ENCODE measurements at regions not wholly inside any gene's neighbourhood (a gene's known extent, or its start where the extent isn't known, plus 50 kb on each side); places are given as distances from the start of the nearest gene placed in this dataset.

GRCh38 chr5:103487822-103488493, 74.6 kb downstream of the NUDT12 start:
- Mint-ChIP-seq H3K4me3 (no peak overlapping the region), H3K27ac (no peak overlapping the region), H3K36me3 (no peaks in the 10 kb centered on the region), H3K27me3 (peaks cover 6% of the 10 kb centered on the region), H3K9me3 (no peaks in the 10 kb centered on the region), H3K4me1 (ENCODE audit: unreplicated experiment) (peaks cover 10% of the 10 kb centered on the region)
- no peak for TF ChIP-seq CTCF (conservative IDR thresholded peaks at IDR 0.05)
- DNase-seq (ENCODE audit: extremely low spot score, unreplicated experiment): no peak

- H3K27me3 Mint-ChIP-seq: peaks cover 6% of the 10 kb centered on the region
- peak; percentile 35 for TF ChIP-seq CTCF (conservative IDR thresholded peaks at IDR 0.05)
- H3K36me3 Mint-ChIP-seq: no peaks in the 10 kb centered on the region
- DNase-seq (ENCODE audit: extremely low spot score, unreplicated experiment): no peak
- H3K27ac Mint-ChIP-seq: no peak overlapping the region
- no peaks in the 10 kb centered on the region for H3K9me3 Mint-ChIP-seq
- no peak overlapping the region for H3K4me3 Mint-ChIP-seq
- peaks cover 10% of the 10 kb centered on the region for H3K4me1 Mint-ChIP-seq (ENCODE audit: unreplicated experiment)
These were observed 75.4 kb downstream of the NUDT12 start for GRCh38 chr5:103487218-103487617.

DNA sequence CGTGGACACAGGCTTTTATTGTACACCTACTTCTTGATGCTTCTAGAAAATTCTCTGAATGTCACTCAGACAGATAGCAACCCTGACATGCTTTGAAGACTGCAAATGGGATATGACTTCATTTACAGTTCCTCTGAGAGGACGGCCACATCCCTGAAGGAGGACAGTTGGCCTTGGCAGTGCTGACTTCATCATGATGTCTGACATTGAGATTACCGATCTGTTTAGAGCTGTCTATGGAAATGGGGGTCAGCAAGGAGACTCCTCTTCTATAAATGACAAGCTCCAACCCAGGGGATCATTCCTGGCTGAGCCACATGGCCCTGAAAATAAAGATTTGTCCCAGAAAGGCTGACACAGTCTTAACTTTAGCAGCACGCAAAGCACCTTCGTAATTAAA, 75.8 kb downstream of the NUDT12 start:
- Mint-ChIP-seq H3K36me3 (no peaks in the 10 kb centered on the region), H3K27me3 (peaks cover 6% of the 10 kb centered on the region), H3K9me3 (no peaks in the 10 kb centered on the region), H3K27ac (no peak overlapping the region), H3K4me3 (no peak overlapping the region), H3K4me1 (ENCODE audit: unreplicated experiment) (peaks cover 10% of the 10 kb centered on the region)
- no peak for DNase-seq (ENCODE audit: extremely low spot score, unreplicated experiment)
- TF ChIP-seq CTCF (conservative IDR thresholded peaks at IDR 0.05): no peak

DNA sequence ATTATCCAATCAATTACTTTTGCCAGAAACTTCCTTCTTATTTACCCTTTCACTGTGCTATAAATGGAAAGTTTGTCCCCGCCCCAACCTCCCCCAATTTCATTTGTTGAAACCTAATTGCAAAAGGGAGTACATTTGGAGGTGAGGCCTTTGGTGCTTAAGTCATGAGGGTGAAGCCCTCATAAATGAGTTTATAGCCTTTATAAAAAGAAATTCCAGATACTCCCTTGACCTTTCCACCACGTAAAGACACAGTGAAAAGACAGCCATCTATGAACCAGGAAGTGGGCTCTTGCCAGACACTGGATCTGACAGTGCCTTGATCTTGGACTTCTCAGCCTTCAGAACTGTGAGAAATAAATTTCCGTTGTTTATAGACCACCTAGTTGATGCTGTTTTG, 82.3 kb downstream of the NUDT12 start:
- peaks cover 9% of the 10 kb centered on the region for H3K4me1 Mint-ChIP-seq (ENCODE audit: unreplicated experiment)
- DNase-seq (ENCODE audit: extremely low spot score, unreplicated experiment): no peak
- peaks cover 7% of the 10 kb centered on the region for H3K27me3 Mint-ChIP-seq
- no peak overlapping the region for H3K27ac Mint-ChIP-seq
- H3K9me3 Mint-ChIP-seq: peaks cover 7% of the 10 kb centered on the region
- H3K36me3 Mint-ChIP-seq: no peaks in the 10 kb centered on the region
- H3K4me3 Mint-ChIP-seq: no peak overlapping the region
- no peak for TF ChIP-seq CTCF (conservative IDR thresholded peaks at IDR 0.05)

GRCh38 chr5:103477678-103478077, 84.9 kb downstream of the NUDT12 start:
- peaks cover 7% of the 10 kb centered on the region for H3K4me1 Mint-ChIP-seq (ENCODE audit: unreplicated experiment)
- no peaks in the 10 kb centered on the region for H3K36me3 Mint-ChIP-seq
- no peak for TF ChIP-seq CTCF (conservative IDR thresholded peaks at IDR 0.05)
- no peak overlapping the region for H3K27ac Mint-ChIP-seq
- no peak for DNase-seq (ENCODE audit: extremely low spot score, unreplicated experiment)
- peaks cover 7% of the 10 kb centered on the region for H3K9me3 Mint-ChIP-seq
- peaks cover 7% of the 10 kb centered on the region for H3K27me3 Mint-ChIP-seq
- no peak overlapping the region for H3K4me3 Mint-ChIP-seq

DNA sequence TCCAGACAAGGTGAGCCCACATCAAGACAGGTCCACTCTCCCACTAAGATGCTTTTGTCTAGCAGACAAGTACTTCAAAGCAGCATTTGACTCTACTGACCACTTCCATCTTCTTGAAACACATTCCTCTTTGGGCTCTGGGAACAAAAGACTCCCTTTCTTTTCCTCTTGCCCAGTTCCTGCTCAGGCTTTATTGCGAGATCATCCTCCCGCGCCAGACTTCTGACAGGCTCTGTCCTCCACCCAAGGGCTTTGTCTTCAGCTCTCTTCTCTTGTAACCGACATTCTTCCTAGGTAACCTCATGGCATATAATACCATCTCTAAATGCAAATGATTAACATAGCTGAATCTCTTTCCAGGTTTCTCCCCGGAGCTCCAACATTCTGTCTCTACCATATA, 85.8 kb downstream of the NUDT12 start:
- no peak overlapping the region for H3K27ac Mint-ChIP-seq
- H3K27me3 Mint-ChIP-seq: peaks cover 7% of the 10 kb centered on the region
- H3K9me3 Mint-ChIP-seq: peaks cover 7% of the 10 kb centered on the region
- peaks cover 12% of the 10 kb centered on the region for H3K4me1 Mint-ChIP-seq (ENCODE audit: unreplicated experiment)
- H3K36me3 Mint-ChIP-seq: no peaks in the 10 kb centered on the region
- no peak for DNase-seq (ENCODE audit: extremely low spot score, unreplicated experiment)
- TF ChIP-seq CTCF (conservative IDR thresholded peaks at IDR 0.05): no peak
- no peak overlapping the region for H3K4me3 Mint-ChIP-seq
